ENCODE measurements at regions not wholly inside any gene's neighbourhood (a gene's known extent, or its start where the extent isn't known, plus 50 kb on each side); places are given as distances from the start of the nearest gene placed in this dataset.

- TF ChIP-seq SMYD3 (CRISPR knock-in tag; IDR thresholded peaks at IDR 0.05) (peak; percentile 66; the same call in 1 of the 2 replicates), MYNN (CRISPR knock-in tag; IDR thresholded peaks at IDR 0.05; ENCODE audit: low read depth) (no peak), ZNF724P (CRISPR knock-in tag; IDR thresholded peaks at IDR 0.05; ENCODE audit: borderline replicate concordance) (peak; percentile 53; the same call in 1 of the 2 replicates), HNRNPUL1 (IDR thresholded peaks at IDR 0.05; ENCODE audit: low read depth, low read length) (no peak), SRSF4 (IDR thresholded peaks at IDR 0.05; ENCODE audit: low read depth, low read length, poor library complexity, severe bottlenecking) (no peak), NFE2L1 (CRISPR knock-in tag; IDR thresholded peaks at IDR 0.05; ENCODE audit: borderline replicate concordance) (no peak), ZMAT5 (CRISPR knock-in tag; IDR thresholded peaks at IDR 0.05; ENCODE audit: borderline replicate concordance, low read depth) (no peak), ZSCAN31 (CRISPR knock-in tag; IDR thresholded peaks at IDR 0.05; ENCODE audit: low read depth) (peak; percentile 96), ZKSCAN8 (CRISPR knock-in tag; IDR thresholded peaks at IDR 0.05; ENCODE audit: borderline replicate concordance) (peak; percentile 97), ATF3 (CRISPR knock-in tag; IDR thresholded peaks at IDR 0.05) (0 out of 2 replicates have a peak, but pooled peaks have one; percentile 49), ZNF619 (CRISPR knock-in tag; IDR thresholded peaks at IDR 0.05) (no peak), ZZZ3 (CRISPR knock-in tag; IDR thresholded peaks at IDR 0.05; ENCODE audit: borderline replicate concordance) (no peak), CERS6 (CRISPR knock-in tag; IDR thresholded peaks at IDR 0.05) (no peak), ZNF138 (CRISPR knock-in tag; IDR thresholded peaks at IDR 0.05; ENCODE audit: low read depth) (no peak), RFXAP (CRISPR knock-in tag; IDR thresholded peaks at IDR 0.05; ENCODE audit: borderline replicate concordance) (peak; percentile 92), NRL (CRISPR knock-in tag; IDR thresholded peaks at IDR 0.05; ENCODE audit: borderline replicate concordance) (no peak), ZBTB7B (CRISPR knock-in tag; IDR thresholded peaks at IDR 0.05) (peak; percentile 81; the same call in 1 of the 2 replicates), ZNF101 (CRISPR knock-in tag; IDR thresholded peaks at IDR 0.05; ENCODE audit: borderline replicate concordance, low read depth) (no peak), ASH2L (IDR thresholded peaks at IDR 0.05; ENCODE audit: insufficient read length, low read depth, low read length) (peak; percentile 97), PAWR (CRISPR knock-in tag; IDR thresholded peaks at IDR 0.05; ENCODE audit: borderline replicate concordance) (no peak), TCF7L2 (IDR thresholded peaks at IDR 0.05; ENCODE audit: low read depth, low read length) (peak; percentile 79), ZNF605 (CRISPR knock-in tag; IDR thresholded peaks at IDR 0.05) (peak; percentile 96), HHEX (CRISPR knock-in tag; IDR thresholded peaks at IDR 0.05) (peak; percentile 95)
- TF ChIP-seq, protein P1, sequence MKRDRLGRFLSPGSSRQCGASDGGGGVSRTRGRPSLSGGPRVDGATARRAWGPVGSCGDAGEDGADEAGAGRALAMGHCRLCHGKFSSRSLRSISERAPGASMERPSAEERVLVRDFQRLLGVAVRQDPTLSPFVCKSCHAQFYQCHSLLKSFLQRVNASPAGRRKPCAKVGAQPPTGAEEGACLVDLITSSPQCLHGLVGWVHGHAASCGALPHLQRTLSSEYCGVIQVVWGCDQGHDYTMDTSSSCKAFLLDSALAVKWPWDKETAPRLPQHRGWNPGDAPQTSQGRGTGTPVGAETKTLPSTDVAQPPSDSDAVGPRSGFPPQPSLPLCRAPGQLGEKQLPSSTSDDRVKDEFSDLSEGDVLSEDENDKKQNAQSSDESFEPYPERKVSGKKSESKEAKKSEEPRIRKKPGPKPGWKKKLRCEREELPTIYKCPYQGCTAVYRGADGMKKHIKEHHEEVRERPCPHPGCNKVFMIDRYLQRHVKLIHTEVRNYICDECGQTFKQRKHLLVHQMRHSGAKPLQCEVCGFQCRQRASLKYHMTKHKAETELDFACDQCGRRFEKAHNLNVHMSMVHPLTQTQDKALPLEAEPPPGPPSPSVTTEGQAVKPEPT (CRISPR knock-in tag; IDR thresholded peaks at IDR 0.05; ENCODE audit: low read depth): no peak
- TF ChIP-seq, protein P2, sequence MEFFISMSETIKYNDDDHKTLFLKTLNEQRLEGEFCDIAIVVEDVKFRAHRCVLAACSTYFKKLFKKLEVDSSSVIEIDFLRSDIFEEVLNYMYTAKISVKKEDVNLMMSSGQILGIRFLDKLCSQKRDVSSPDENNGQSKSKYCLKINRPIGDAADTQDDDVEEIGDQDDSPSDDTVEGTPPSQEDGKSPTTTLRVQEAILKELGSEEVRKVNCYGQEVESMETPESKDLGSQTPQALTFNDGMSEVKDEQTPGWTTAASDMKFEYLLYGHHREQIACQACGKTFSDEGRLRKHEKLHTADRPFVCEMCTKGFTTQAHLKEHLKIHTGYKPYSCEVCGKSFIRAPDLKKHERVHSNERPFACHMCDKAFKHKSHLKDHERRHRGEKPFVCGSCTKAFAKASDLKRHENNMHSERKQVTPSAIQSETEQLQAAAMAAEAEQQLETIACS (CRISPR knock-in tag; IDR thresholded peaks at IDR 0.05): no peak
Measured at GRCh38 chr6:145267076-145267867, 468.0 kb downstream of the EPM2A start (continued).

Data from HepG2 (cell line).